HG02588 (cell line): ENCODE measurements at regions not wholly inside any gene's neighbourhood (a gene's known extent, or its start where the extent isn't known, plus 50 kb on each side); places are given as distances from the start of the nearest gene placed in this dataset.

Experiments used
- ATAC-seq: cut with Tn5 transposase; IDR thresholded peaks from one replicate; pipeline ENCODE4 v1.9.1; 2021; ENCODE audit warnings: mild to moderate bottlenecking, moderate library complexity; ENCODE audit not compliant: unreplicated experiment

DNA sequence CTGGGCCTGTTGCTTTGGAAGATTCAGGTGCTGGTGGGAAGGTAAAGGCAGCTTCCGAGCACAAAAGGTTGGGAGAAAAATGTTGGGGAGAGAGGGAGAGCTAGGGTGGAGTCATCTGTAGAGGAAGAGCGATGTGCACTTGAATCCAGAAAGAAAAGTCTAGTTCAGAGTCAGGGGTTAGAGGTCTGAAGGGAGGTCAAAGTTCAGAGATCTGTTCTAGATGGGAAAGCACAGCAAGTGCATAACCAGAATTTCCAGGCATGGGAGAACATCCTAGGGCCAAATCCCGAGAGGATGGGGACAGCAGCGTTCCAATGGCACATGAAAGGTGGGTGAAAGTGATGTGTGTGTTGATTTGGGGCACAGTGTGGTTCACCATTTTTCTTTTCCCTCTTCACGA lies 51.5 kb upstream of the MKLN1 start:
- no peak for ATAC-seq

DNA sequence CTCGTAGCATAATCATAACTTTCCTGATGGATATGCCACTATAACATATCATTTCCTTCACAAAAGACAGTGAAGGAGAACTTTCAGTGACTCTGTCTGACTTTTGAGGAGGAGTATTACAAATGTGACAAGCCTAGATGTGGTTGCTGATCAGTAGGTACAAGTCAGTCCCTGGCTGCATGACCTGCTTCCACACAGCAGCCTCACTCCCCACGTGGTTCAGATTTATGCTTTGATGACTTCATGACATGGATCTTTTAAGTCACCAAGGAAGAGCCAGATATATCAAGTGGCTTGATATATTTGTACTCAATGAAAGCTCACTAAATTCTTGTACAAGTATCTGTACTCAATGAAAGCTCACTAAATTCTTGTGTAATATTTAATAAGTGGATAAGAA lies 50.9 kb upstream of the MKLN1 start:
- ATAC-seq: no peak
